IMR-90 (cell line): ENCODE measurements at regions not wholly inside any gene's neighbourhood (a gene's known extent, or its start where the extent isn't known, plus 50 kb on each side); places are given as distances from the start of the nearest gene placed in this dataset.
A peak's percentile ranks its signal among the peaks of the same experiment; 100 is the strongest.

Source experiments
- ATAC-seq: fragments of 200-7000 bp; cut with Tn5 transposase; 2 replicates; pipeline ENCODE4 v1.9.1; 2020; ENCODE audit warnings: low read depth, mild to moderate bottlenecking, moderate library complexity
- BruUV-seq: library from RNA; stranded (reverse); fragments of 400-500 nt; replicated peaks from 2 replicates; lab custom pipeline; 2021; lab: Mats Ljungman, UMichigan
- CTCF ChIA-PET: fragments of 300-600 bp; formaldehyde crosslinking; extraction: SDS; loops from one replicate; lab custom pipeline; 2021; ENCODE audit warnings: antibody characterized with exemption; lab: Yijun Ruan, JAX
- POLR2A ChIA-PET: fragments of 300-600 bp; sonication (Branson Sonifier 250); formaldehyde crosslinking; loops from one replicate; lab custom pipeline; 2022; ENCODE audit warnings: antibody characterized with exemption; ENCODE audit not compliant: unreplicated experiment; lab: Charles Lee
- DNase-seq: peaks from one replicate; pipeline ENCODE4 v3.0.0; 2013
- H2AFZ ChIP-seq: replicated peaks from 2 replicates; pipeline ENCODE3; 2013; ENCODE audit warnings: low read length, mild to moderate bottlenecking; ENCODE audit not compliant: poor library complexity
- H2AK5ac ChIP-seq: 2 replicates; pipeline ENCODE4 v1.6.1; 2013; ENCODE audit warnings: low read depth, low read length, inconsistent platforms
- H2AK9ac ChIP-seq: replicated peaks from 2 replicates; pipeline ENCODE3; 2013; ENCODE audit warnings: mild to moderate bottlenecking, low read depth, low read length, moderate library complexity; ENCODE audit not compliant: poor library complexity
- H2BK120ac ChIP-seq: 2 replicates; pipeline ENCODE4 v1.6.1; 2013; ENCODE audit warnings: low read depth, low read length, inconsistent platforms
- H2BK15ac ChIP-seq: 3 replicates; pipeline ENCODE4 v1.6.1; 2013; ENCODE audit warnings: low read depth, low read length, inconsistent platforms
- H2BK20ac ChIP-seq: 2 replicates; pipeline ENCODE4 v1.6.1; 2013; ENCODE audit warnings: low read depth, mild to moderate bottlenecking, inconsistent platforms, low read length, moderate library complexity
- H2BK5ac ChIP-seq: 2 replicates; pipeline ENCODE4 v1.6.1; 2013; ENCODE audit warnings: mild to moderate bottlenecking, low read depth, low read length, inconsistent platforms; ENCODE audit not compliant: poor library complexity, severe bottlenecking
- H3K14ac ChIP-seq: replicated peaks from 2 replicates; pipeline ENCODE4 v1.6.1; 2013; ENCODE audit warnings: low read depth, low read length, inconsistent platforms
- H3K18ac ChIP-seq: 2 replicates; pipeline ENCODE4 v1.6.1; 2013; ENCODE audit warnings: low read depth, low read length, control low read depth
- H3K23ac ChIP-seq: 2 replicates; pipeline ENCODE4 v1.6.1; 2013; ENCODE audit warnings: low read depth, low read length, inconsistent platforms
- H3K27ac ChIP-seq: 2 replicates; pipeline ENCODE4 v1.5.1; 2013; ENCODE audit warnings: mild to moderate bottlenecking, control low read depth, low read length; ENCODE audit not compliant: insufficient read depth
- H3K27me3 ChIP-seq: 2 replicates; pipeline ENCODE4 v1.6.1; 2013; ENCODE audit warnings: low read length; ENCODE audit not compliant: control insufficient read depth, insufficient read depth
- H3K36me3 ChIP-seq: 2 replicates; pipeline ENCODE4 v1.6.1; 2013; ENCODE audit warnings: low read length, mixed read lengths; ENCODE audit not compliant: control insufficient read depth, insufficient read depth
- H3K4ac ChIP-seq: 2 replicates; pipeline ENCODE4 v1.6.1; 2013; ENCODE audit warnings: low read depth, low read length, inconsistent platforms
- H3K4me1 ChIP-seq: 2 replicates; pipeline ENCODE4 v1.6.1; 2013; ENCODE audit warnings: low read length, mixed read lengths; ENCODE audit not compliant: control insufficient read depth, insufficient read depth
- H3K4me2 ChIP-seq: 2 replicates; pipeline ENCODE4 v1.6.1; 2013; ENCODE audit warnings: low read depth, mild to moderate bottlenecking, control low read depth, low read length, moderate library complexity
- H3K4me3 ChIP-seq: 2 replicates; pipeline ENCODE4 v1.5.1; 2013; ENCODE audit warnings: low read depth, mild to moderate bottlenecking, control low read depth, low read length, moderate library complexity; ENCODE audit not compliant: insufficient read depth
- H3K56ac ChIP-seq: 2 replicates; pipeline ENCODE4 v1.6.1; 2013; ENCODE audit warnings: low read length, inconsistent platforms; ENCODE audit not compliant: insufficient read depth; ENCODE audit errors: extremely low read depth
- H3K79me1 ChIP-seq, 2 experiments: 2 replicates each; pipeline ENCODE4 v1.6.1; 2013; ENCODE audit warnings: low read length in 2 of 2, inconsistent platforms in 1 of 2, low read depth in 1 of 2
- H3K9ac ChIP-seq: 2 replicates; pipeline ENCODE4 v1.6.1; 2013; ENCODE audit warnings: low read depth, low read length, control low read depth
- H3K9me1 ChIP-seq: 2 replicates; pipeline ENCODE4 v1.6.1; 2013; ENCODE audit warnings: low read length, inconsistent platforms; ENCODE audit not compliant: insufficient read depth
- H3K9me3 ChIP-seq: 2 replicates; pipeline ENCODE4 v1.6.1; 2013; ENCODE audit warnings: low read length; ENCODE audit not compliant: control insufficient read depth, insufficient read depth
- H4K20me1 ChIP-seq: 2 replicates; pipeline ENCODE4 v1.6.1; 2013; ENCODE audit warnings: low read length, inconsistent platforms; ENCODE audit not compliant: insufficient read depth
- H4K5ac ChIP-seq: 2 replicates; pipeline ENCODE4 v1.6.1; 2013; ENCODE audit warnings: mild to moderate bottlenecking, low read depth, low read length, control low read depth
- H4K8ac ChIP-seq, 2 experiments: 2 replicates each; pipeline ENCODE4 v1.6.1; 2013; ENCODE audit warnings: low read depth in 2 of 2, low read length in 2 of 2, control low read depth in 1 of 2, inconsistent platforms in 1 of 2
- H4K91ac ChIP-seq: 2 replicates; pipeline ENCODE4 v1.6.1; 2013; ENCODE audit warnings: low read depth, low read length, inconsistent platforms; ENCODE audit not compliant: insufficient read depth
- CEBPB ChIP-seq: IDR thresholded peaks from 2 replicates; pipeline ENCODE4 v1.6.1; 2012; ENCODE audit warnings: low read depth, low read length, improper control_type of control experiment
- MAFK ChIP-seq: IDR thresholded peaks from 2 replicates; pipeline ENCODE4 v1.6.1; 2012; ENCODE audit warnings: low read depth, low read length, improper control_type of control experiment
- WGBS, 2 experiments: methylation state at CpG; one replicate each; pipeline versions ENCODE4 v1.1.5 to v1.1.7; 2013; ENCODE audit warnings: missing lambda C conversion rate in 2 of 2; ENCODE audit not compliant: insufficient read length in 1 of 2; ENCODE audit errors: extremely low coverage in 2 of 2; 5-methylcytosine and 5-hydroxymethylcytosine counted together
- dilution Hi-C: fragments of 300-500 bp; cut with HindIII; formaldehyde crosslinking; loops from one replicate; pipeline ENCODE4 v1.14.3; 2018; ENCODE audit warnings: low sequenced_read_pairs; ENCODE audit not compliant: unreplicated experiment
- in situ Hi-C: fragments of 300-500 bp; cut with MboI; formaldehyde crosslinking; loops from 3 replicates; pipeline ENCODE4 v1.14.3; 2019; ENCODE audit warnings: low sequenced_read_pairs, inconsistent platforms, mixed read lengths
- intact Hi-C: fragments of 100-400 bp; cut with micrococcal nuclease; formaldehyde crosslinking; loops from 2 replicates; pipeline ENCODE4 v1.10.0; 2022

DNA sequence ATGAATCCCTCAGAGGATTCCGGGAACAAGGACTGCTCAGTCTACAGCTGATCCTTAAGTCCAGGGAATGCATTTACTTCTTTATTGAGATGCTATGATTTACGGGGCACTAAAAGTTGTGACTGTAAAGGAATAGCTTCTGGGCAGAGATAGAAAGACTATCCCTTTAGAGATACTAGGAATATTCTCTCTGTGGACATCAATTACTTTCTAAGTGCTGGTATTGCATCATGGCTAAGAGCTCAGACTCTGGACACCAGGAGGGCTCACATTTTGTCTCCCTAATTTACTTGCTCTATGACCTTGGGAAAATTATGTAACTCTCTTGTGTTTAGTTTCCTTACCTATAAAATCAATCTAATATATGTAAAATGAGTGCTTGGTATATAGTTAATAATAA lies 131.4 kb downstream of the AKAIN1 start:
- Histone ChIP-seq H4K8ac (no peak overlapping the region), H3K9ac (no peak overlapping the region), H3K9me1 (no peaks in the 10 kb centered on the region), H3K4ac (no peak overlapping the region), H3K56ac (no peak overlapping the region), H2AFZ (no peak overlapping the region), H3K27ac (no peak overlapping the region), H4K20me1 (no peaks in the 10 kb centered on the region), H2BK120ac (no peak overlapping the region), H3K14ac (no peak overlapping the region), H3K23ac (no peak overlapping the region), H2AK9ac (no peak overlapping the region), H2BK5ac (no peak overlapping the region), H2BK20ac (no peak overlapping the region), H3K79me1 (no peaks in the 10 kb centered on the region), H3K36me3 (no peaks in the 10 kb centered on the region), H3K4me1 (no peaks in the 10 kb centered on the region), H3K4me3 (no peak overlapping the region), H4K5ac (no peak overlapping the region), H3K9me3 (no peaks in the 10 kb centered on the region; the same call in 1 of the 2 replicates), H2AK5ac (no peak overlapping the region), H4K91ac (no peak overlapping the region), H3K27me3 (no peaks in the 10 kb centered on the region), H3K4me2 (no peak overlapping the region), H3K18ac (no peak overlapping the region), H2BK15ac (no peak overlapping the region)
- intact Hi-C loops (no loop called here), in situ Hi-C loops (no loop called here), dilution Hi-C loops (no loop called here)
- BruUV-seq = no TSS peak
- POLR2A ChIA-PET = no interaction called here
- CTCF ChIA-PET = interaction anchor here (0.9 kb wide), 1 partner anchor 959 kb away, joined by 4 read pairs; no protein-coding TSS in a partner anchor
- TF ChIP-seq MAFK (no peak), CEBPB (peak; percentile 24; the same call in 1 of the 2 replicates)
- WGBS, 2 experiments = no CpG with 5 or more reads among the region's 2 CpGs
- DNase-seq = no peak
- no peak for ATAC-seq
